DOHH2 (cell line): ENCODE measurements at regions not wholly inside any gene's neighbourhood (a gene's known extent, or its start where the extent isn't known, plus 50 kb on each side); places are given as distances from the start of the nearest gene placed in this dataset.

Experiments
- H3F3A ChIP-seq: fragments of 200-600 bp; sonication (generic), shearing (Covaris generic); 2 replicates; pipeline ENCODE4 v1.6.0; 2016; ENCODE audit warnings: antibody characterized with exemption, mild to moderate bottlenecking; ENCODE audit not compliant: control insufficient read depth, insufficient read depth
- H3K27ac ChIP-seq: fragments of 200-600 bp; sonication (generic); 2 replicates; pipeline ENCODE4 v1.5.1; 2014; ENCODE audit warnings: low read depth, mild to moderate bottlenecking, low read length, moderate library complexity
- H3K27me3 ChIP-seq: fragments of 200-600 bp; sonication (generic); 2 replicates; pipeline ENCODE4 v1.6.1; 2014; ENCODE audit warnings: mild to moderate bottlenecking, low read length, mixed read lengths; ENCODE audit not compliant: control insufficient read depth
- H3K36me3 ChIP-seq: fragments of 200-600 bp; sonication (generic); 2 replicates; pipeline ENCODE4 v1.6.1; 2014; ENCODE audit warnings: mild to moderate bottlenecking, low read length, moderate library complexity, mixed read lengths; ENCODE audit not compliant: control insufficient read depth
- H3K4me1 ChIP-seq: fragments of 200-600 bp; sonication (generic); 2 replicates; pipeline ENCODE4 v1.6.1; 2014; ENCODE audit warnings: mild to moderate bottlenecking, low read length, mixed read lengths; ENCODE audit not compliant: control insufficient read depth
- H3K4me2 ChIP-seq: fragments of 200-600 bp; sonication (generic); 2 replicates; pipeline ENCODE4 v1.6.0; 2014; ENCODE audit warnings: mild to moderate bottlenecking, low read length, moderate library complexity
- H3K4me3 ChIP-seq: fragments of 200-600 bp; sonication (generic); 2 replicates; pipeline ENCODE4 v1.5.1; 2014; ENCODE audit warnings: mild to moderate bottlenecking, low read length, mixed read lengths
- H3K79me2 ChIP-seq: fragments of 200-600 bp; sonication (generic); 2 replicates; pipeline ENCODE4 v1.6.1; 2014; ENCODE audit warnings: mild to moderate bottlenecking, low read length, mixed read lengths; ENCODE audit not compliant: control insufficient read depth
- H3K9me2 ChIP-seq: fragments of 200-600 bp; sonication (generic); replicated peaks from 2 replicates; pipeline ENCODE4 v1.6.1; 2014; ENCODE audit warnings: mild to moderate bottlenecking, low read length, mixed read lengths; ENCODE audit not compliant: control insufficient read depth
- H3K9me3 ChIP-seq: fragments of 200-600 bp; sonication (generic); 2 replicates; pipeline ENCODE4 v1.6.1; 2014; ENCODE audit warnings: antibody characterized with exemption, low read length, mixed read lengths; ENCODE audit not compliant: control insufficient read depth, insufficient read depth
- H4K20me1 ChIP-seq: fragments of 200-600 bp; sonication (generic); 2 replicates; pipeline ENCODE4 v1.6.0; 2014; ENCODE audit warnings: low read depth, mild to moderate bottlenecking, antibody characterized with exemption, low read length, moderate library complexity; ENCODE audit not compliant: control insufficient read depth, insufficient read depth
- CTCF ChIP-seq: fragments of 200-600 bp; sonication (generic); IDR thresholded peaks from one replicate; pipeline ENCODE4 v1.5.1; 2014; ENCODE audit warnings: antibody characterized with exemption, mild to moderate bottlenecking, low read depth, low read length; ENCODE audit not compliant: poor library complexity, severe bottlenecking
- EZH2phosphoT487 ChIP-seq: fragments of 200-600 bp; sonication (generic); IDR thresholded peaks from 2 replicates; pipeline ENCODE4 v1.6.1; 2017; ENCODE audit warnings: borderline replicate concordance, mild to moderate bottlenecking, antibody characterized with exemption, low read length, moderate library complexity, mixed read lengths

GRCh38 chr6:91523511-91523910 lies 936.6 kb upstream of the MAP3K7 start:
- no peak overlapping the region for H3K27ac ChIP-seq
- H3K4me2 ChIP-seq = no peak overlapping the region
- no peaks in the 10 kb centered on the region for H3F3A ChIP-seq
- no peaks in the 10 kb centered on the region for H3K9me3 ChIP-seq
- no peaks in the 10 kb centered on the region for H3K36me3 ChIP-seq
- H4K20me1 ChIP-seq = no peaks in the 10 kb centered on the region
- H3K9me2 ChIP-seq = no peaks in the 10 kb centered on the region
- no peaks in the 10 kb centered on the region for H3K79me2 ChIP-seq
- H3K27me3 ChIP-seq = no peaks in the 10 kb centered on the region
- no peak for TF ChIP-seq CTCF
- no peak for TF ChIP-seq EZH2phosphoT487
- no peaks in the 10 kb centered on the region for H3K4me1 ChIP-seq
- H3K4me3 ChIP-seq = no peak overlapping the region

- H3K79me2 ChIP-seq = no peaks in the 10 kb centered on the region
- no peak overlapping the region for H3K27ac ChIP-seq
- no peaks in the 10 kb centered on the region for H4K20me1 ChIP-seq
- no peaks in the 10 kb centered on the region for H3K4me1 ChIP-seq
- TF ChIP-seq EZH2phosphoT487 (no peak), CTCF (no peak)
- no peaks in the 10 kb centered on the region for H3F3A ChIP-seq
- H3K27me3 ChIP-seq = no peaks in the 10 kb centered on the region
- no peaks in the 10 kb centered on the region for H3K36me3 ChIP-seq
- no peaks in the 10 kb centered on the region for H3K9me2 ChIP-seq
- no peak overlapping the region for H3K4me3 ChIP-seq
- H3K4me2 ChIP-seq = no peak overlapping the region
- H3K9me3 ChIP-seq = no peaks in the 10 kb centered on the region
Observed at GRCh38 chr6:91521999-91522398, 935.1 kb upstream of the MAP3K7 start.

DNA sequence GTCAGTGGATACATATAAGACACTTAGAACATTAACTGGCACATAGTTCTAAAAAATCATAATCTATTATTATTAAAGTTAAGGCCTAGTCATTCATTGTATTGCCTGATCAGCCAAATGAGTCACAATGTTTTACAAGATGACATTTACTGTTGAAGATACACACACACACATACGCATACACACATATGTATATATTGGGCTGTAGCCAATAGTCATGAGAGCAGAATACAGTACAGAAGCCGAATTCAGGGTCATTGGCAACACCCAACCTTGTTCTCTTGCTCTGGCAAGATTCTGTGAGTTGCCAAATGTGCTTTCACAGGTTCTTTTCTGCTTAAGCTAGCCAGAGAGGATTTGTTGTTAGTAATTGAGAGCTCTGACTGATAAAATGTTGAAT lies 922.8 kb upstream of the MAP3K7 start:
- Histone ChIP-seq H3K4me2 (no peak overlapping the region), H3K9me2 (no peaks in the 10 kb centered on the region), H4K20me1 (no peaks in the 10 kb centered on the region), H3F3A (no peaks in the 10 kb centered on the region), H3K4me1 (no peaks in the 10 kb centered on the region), H3K9me3 (no peaks in the 10 kb centered on the region), H3K79me2 (no peaks in the 10 kb centered on the region), H3K27me3 (no peaks in the 10 kb centered on the region), H3K36me3 (no peaks in the 10 kb centered on the region), H3K4me3 (no peak overlapping the region), H3K27ac (no peak overlapping the region)
- TF ChIP-seq CTCF (no peak), EZH2phosphoT487 (no peak)

DNA sequence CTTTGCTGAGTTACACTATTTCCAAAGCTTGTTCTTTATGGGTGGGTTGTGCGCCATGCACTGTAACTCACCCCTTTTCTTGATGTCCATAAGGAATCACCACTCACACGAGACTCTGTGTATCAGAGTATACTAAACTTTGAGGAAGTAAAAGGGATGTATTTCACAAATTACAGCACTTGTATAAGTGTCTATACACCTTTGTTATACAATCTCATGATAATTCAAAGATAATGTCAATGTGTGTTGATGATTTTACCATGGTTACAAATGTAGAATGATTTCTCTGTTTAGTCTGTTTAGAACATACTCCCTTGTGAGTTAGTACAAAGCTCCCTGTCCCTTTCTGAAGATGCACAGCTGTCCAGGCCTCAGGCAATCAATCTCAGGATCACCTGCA lies 922.2 kb upstream of the MAP3K7 start:
- no peaks in the 10 kb centered on the region for H4K20me1 ChIP-seq
- no peaks in the 10 kb centered on the region for H3K79me2 ChIP-seq
- no peak overlapping the region for H3K4me2 ChIP-seq
- H3K9me3 ChIP-seq = no peaks in the 10 kb centered on the region
- H3K36me3 ChIP-seq = no peaks in the 10 kb centered on the region
- TF ChIP-seq CTCF = no peak
- TF ChIP-seq EZH2phosphoT487 = no peak
- H3K4me1 ChIP-seq = no peaks in the 10 kb centered on the region
- no peak overlapping the region for H3K27ac ChIP-seq
- H3K9me2 ChIP-seq = no peaks in the 10 kb centered on the region
- no peaks in the 10 kb centered on the region for H3F3A ChIP-seq
- H3K27me3 ChIP-seq = no peaks in the 10 kb centered on the region
- H3K4me3 ChIP-seq = no peak overlapping the region
